ENCODE measurements at regions not wholly inside any gene's neighbourhood (a gene's known extent, or its start where the extent isn't known, plus 50 kb on each side); places are given as distances from the start of the nearest gene placed in this dataset.

DNA sequence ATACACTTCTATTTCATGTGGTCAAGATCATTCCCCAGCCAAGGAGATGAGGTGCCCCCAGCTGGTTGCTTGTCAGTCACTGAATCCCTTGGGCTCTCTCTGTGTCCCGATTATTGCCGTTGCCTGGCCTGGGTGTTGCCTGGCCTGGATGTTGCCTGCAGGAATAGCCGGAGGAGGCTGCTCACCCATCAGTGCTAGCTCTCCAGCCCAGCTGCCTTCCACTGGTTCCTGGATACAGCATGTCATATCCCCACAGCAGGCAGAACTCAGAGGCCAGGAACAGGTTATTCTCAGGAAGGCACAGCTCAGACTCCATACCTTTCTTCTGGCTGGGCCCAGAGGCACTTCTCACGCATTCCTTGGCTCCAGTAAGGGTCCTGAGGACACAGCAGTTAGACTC, 542.1 kb upstream of the MGMT start:
- Histone ChIP-seq H3K4me2 (ENCODE audit: insufficient read depth, low read length) (no peak overlapping the region), H3K36me3 (ENCODE audit: insufficient read depth, low read length) (no peaks in the 10 kb centered on the region)
- no peak for TF ChIP-seq EZH2 (IDR thresholded peaks at IDR 0.05; ENCODE audit: borderline replicate concordance, low read depth, low read length, severe bottlenecking)
- no peak for TF ChIP-seq CTCF (IDR thresholded peaks at IDR 0.05; ENCODE audit: borderline replicate concordance, extremely low read depth, low read length, poor library complexity, severe bottlenecking)

DNA sequence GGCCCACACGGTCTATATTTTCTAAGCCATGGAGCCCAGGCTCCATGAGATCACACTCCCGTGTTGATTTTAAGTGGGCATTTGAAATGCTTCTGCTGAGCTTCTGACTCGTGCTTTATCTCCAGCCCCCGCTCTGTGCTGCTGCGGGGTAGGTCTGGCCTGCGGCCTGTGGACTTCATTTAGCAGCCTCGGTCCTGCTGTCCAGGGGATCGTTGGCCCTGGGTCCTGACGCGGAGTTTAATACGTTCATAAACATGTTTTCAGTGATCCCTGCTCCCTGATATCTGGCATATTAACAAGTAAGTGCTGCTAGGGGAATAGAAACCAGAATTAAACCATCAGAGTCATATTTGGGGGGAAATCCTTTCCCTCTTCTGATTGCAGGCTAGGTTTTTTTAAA, 540.3 kb upstream of the MGMT start:
- Histone ChIP-seq H3K79me2 (ENCODE audit: insufficient read depth, low read length) (no peaks in the 10 kb centered on the region), H3K27me3 (ENCODE audit: insufficient read depth, low read length, poor library complexity) (no peaks in the 10 kb centered on the region), H3K9ac (ENCODE audit: low read depth, low read length) (no peak overlapping the region), H3K4me3 (ENCODE audit: low read depth in 1 of 2, low read length in 2 of 2) (no peak overlapping the region), H2AFZ (ENCODE audit: low read depth, low read length) (no peak overlapping the region), H4K20me1 (ENCODE audit: insufficient read depth, low read length) (no peaks in the 10 kb centered on the region), H3K4me1 (ENCODE audit: insufficient read depth, low read length) (peaks cover 5% of the 10 kb centered on the region), H3K4me2 (ENCODE audit: insufficient read depth, low read length) (no peak overlapping the region), H3K36me3 (ENCODE audit: insufficient read depth, low read length) (no peaks in the 10 kb centered on the region), H3K27ac (ENCODE audit: low read length) (no peak overlapping the region), H3K9me3 (ENCODE audit: insufficient read depth, low read length, severe bottlenecking) (no peaks in the 10 kb centered on the region)
- ATAC-seq (ENCODE audit: insufficient read depth, low read depth) (no peak), DNase-seq (no peak)
- TF ChIP-seq EZH2 (IDR thresholded peaks at IDR 0.05; ENCODE audit: borderline replicate concordance, low read depth, low read length, severe bottlenecking), result no peak
- TF ChIP-seq CTCF (IDR thresholded peaks at IDR 0.05; ENCODE audit: borderline replicate concordance, extremely low read depth, low read length, poor library complexity, severe bottlenecking), result no peak

More for the DNA sequence above, 542.1 kb upstream of the MGMT start:
- ATAC-seq (ENCODE audit: insufficient read depth, low read depth), result no peak
- Histone ChIP-seq H4K20me1 (ENCODE audit: insufficient read depth, low read length) (no peaks in the 10 kb centered on the region), H3K27ac (ENCODE audit: low read length) (no peak overlapping the region), H3K9me3 (ENCODE audit: insufficient read depth, low read length, severe bottlenecking) (no peaks in the 10 kb centered on the region), H3K79me2 (ENCODE audit: insufficient read depth, low read length) (no peaks in the 10 kb centered on the region), H3K9ac (ENCODE audit: low read depth, low read length) (no peak overlapping the region), H3K4me3 (ENCODE audit: low read depth in 1 of 2, low read length in 2 of 2) (no peak overlapping the region), H2AFZ (ENCODE audit: low read depth, low read length) (no peak overlapping the region), H3K27me3 (ENCODE audit: insufficient read depth, low read length, poor library complexity) (no peaks in the 10 kb centered on the region), H3K4me1 (ENCODE audit: insufficient read depth, low read length) (peaks cover 13% of the 10 kb centered on the region)
- DNase-seq, result no peak

DNA sequence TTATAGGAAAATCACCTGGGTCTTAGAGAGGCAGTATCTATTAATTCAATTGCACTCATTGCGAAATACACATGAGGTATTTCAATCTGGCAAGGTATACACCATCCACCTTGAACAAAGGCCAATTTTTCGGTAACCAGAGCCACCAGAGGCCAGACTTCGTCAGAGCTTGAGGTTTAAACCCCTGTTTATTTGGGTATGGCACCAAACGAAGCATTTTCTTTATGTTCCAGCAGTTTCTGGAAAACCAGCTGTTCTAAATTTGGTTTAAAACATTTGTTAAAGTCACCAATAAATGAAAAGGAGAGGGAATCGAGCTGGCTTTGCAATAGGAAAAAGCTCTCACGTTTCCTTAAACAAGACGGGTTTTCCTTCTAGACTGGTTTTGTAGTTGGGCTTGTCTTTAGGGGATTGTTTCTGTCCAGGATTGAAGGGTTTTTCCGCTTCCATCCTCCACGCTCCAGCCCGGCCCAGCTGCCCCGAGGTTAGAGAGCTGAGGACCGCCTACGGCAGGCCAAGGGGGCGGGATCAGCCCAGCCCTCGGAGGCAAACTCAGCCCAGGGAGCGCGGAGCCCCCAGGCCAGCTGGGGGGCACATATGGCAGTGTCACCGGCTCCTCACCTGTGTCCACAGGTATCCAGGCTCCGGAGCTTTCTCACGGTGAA, 539.4 kb upstream of the MGMT start:
- H3K27me3 ChIP-seq (ENCODE audit: insufficient read depth, low read length, poor library complexity), result no peaks in the 10 kb centered on the region
- H3K4me1 ChIP-seq (ENCODE audit: insufficient read depth, low read length), result no peaks in the 10 kb centered on the region
- no peak for ATAC-seq (ENCODE audit: insufficient read depth, low read depth)
- H3K4me3 ChIP-seq (ENCODE audit: low read depth in 1 of 2, low read length in 2 of 2), result no peak overlapping the region
- no peaks in the 10 kb centered on the region for H3K9me3 ChIP-seq (ENCODE audit: insufficient read depth, low read length, severe bottlenecking)
- no peak overlapping the region for H3K27ac ChIP-seq (ENCODE audit: low read length)
- H2AFZ ChIP-seq (ENCODE audit: low read depth, low read length), result no peak overlapping the region
- H4K20me1 ChIP-seq (ENCODE audit: insufficient read depth, low read length), result no peaks in the 10 kb centered on the region
- no peak overlapping the region for H3K9ac ChIP-seq (ENCODE audit: low read depth, low read length)
- H3K79me2 ChIP-seq (ENCODE audit: insufficient read depth, low read length), result no peaks in the 10 kb centered on the region
- TF ChIP-seq CTCF (IDR thresholded peaks at IDR 0.05; ENCODE audit: borderline replicate concordance, extremely low read depth, low read length, poor library complexity, severe bottlenecking) (no peak), EZH2 (IDR thresholded peaks at IDR 0.05; ENCODE audit: borderline replicate concordance, low read depth, low read length, severe bottlenecking) (no peak)
- no peak for DNase-seq
- no peak overlapping the region for H3K4me2 ChIP-seq (ENCODE audit: insufficient read depth, low read length)
- H3K36me3 ChIP-seq (ENCODE audit: insufficient read depth, low read length), result no peaks in the 10 kb centered on the region
